IMR-90 (cell line): ENCODE measurements at regions not wholly inside any gene's neighbourhood (a gene's known extent, or its start where the extent isn't known, plus 50 kb on each side); places are given as distances from the start of the nearest gene placed in this dataset.

Source experiments
- CTCF ChIP-seq: conservative IDR thresholded peaks from 2 replicates; pipeline ENCODE4 v1.5.1; 2012; ENCODE audit warnings: mild to moderate bottlenecking, low read depth, low read length, improper control_type of control experiment
- POLR2A ChIP-seq: IDR thresholded peaks from 2 replicates; pipeline ENCODE4 v1.6.1; 2012; ENCODE audit warnings: mild to moderate bottlenecking, low read depth, low read length

GRCh38 chr7:41621953-41622831 lies 80.7 kb downstream of the INHBA start:
- TF ChIP-seq POLR2A (no peak), CTCF (no peak)
